Endothelial cell of umbilical vein (primary cell): ENCODE measurements at regions not wholly inside any gene's neighbourhood (a gene's known extent, or its start where the extent isn't known, plus 50 kb on each side); places are given as distances from the start of the nearest gene placed in this dataset.
"Not testable (repeated sequence)": the region's sequence is repeated elsewhere in the genome, so short reads cannot be mapped to it uniquely, and the experiment has no call there.

ENCODE experiments used
- BruUV-seq: library from RNA; stranded (reverse); fragments of 400-500 nt; replicated peaks from 2 replicates; lab custom pipeline; 2021; lab: Mats Ljungman, UMichigan
- CTCF ChIA-PET: fragments of 300-600, 350-600 bp; sonication (Branson Sonifier 250); formaldehyde crosslinking; loops from one replicate; lab custom pipeline; 2021; ENCODE audit warnings: antibody characterized with exemption, inconsistent platforms; lab: Charles Lee
- POLR2A ChIA-PET: fragments of 300-600, 350-600 bp; sonication (Branson Sonifier 250); formaldehyde crosslinking; loops from one replicate; lab custom pipeline; 2021; ENCODE audit warnings: antibody characterized with exemption, inconsistent platforms; lab: Charles Lee
- DNase-seq: peaks from one replicate; pipeline ENCODE4 v3.0.0-alpha.2; 2011; ENCODE audit warnings: low read depth, low spot score
- FAIRE-seq: peaks from 2 replicates; lab custom pipeline; 2011; peaks lifted over from hg19 to GRCh38; lab: Jason Lieb, UNC
- H2AFZ ChIP-seq: 2 replicates; pipeline ENCODE4 v1.6.0; 2012; ENCODE audit warnings: low read depth, low read length, control low read depth, inconsistent platforms
- H3K27ac ChIP-seq: 2 replicates; pipeline ENCODE4 v1.5.1; 2011; ENCODE audit warnings: low read depth, mild to moderate bottlenecking, control low read depth, low read length, moderate library complexity; ENCODE audit not compliant: insufficient read depth
- H3K27me3 ChIP-seq, 2 experiments: 2 replicates each; pipeline versions ENCODE4 v1.6.0 to v1.6.1; 2011; ENCODE audit warnings: low read length in 2 of 2, mixed read lengths in 1 of 2; ENCODE audit not compliant: control insufficient read depth in 2 of 2, insufficient read depth in 2 of 2
- H3K36me3 ChIP-seq, 2 experiments: 2 replicates in 1 of 2; 3 replicates in 1 of 2; pipeline ENCODE4 v1.5.1; 2011; ENCODE audit warnings: low read length in 2 of 2, mild to moderate bottlenecking in 1 of 2, moderate library complexity in 1 of 2; ENCODE audit not compliant: control insufficient read depth in 2 of 2, insufficient read depth in 2 of 2; ENCODE audit errors: extremely low read depth in 1 of 2
- H3K4me1 ChIP-seq: 3 replicates; pipeline ENCODE4 v1.5.1; 2011; ENCODE audit warnings: mild to moderate bottlenecking, low read length; ENCODE audit not compliant: control insufficient read depth, insufficient read depth; ENCODE audit errors: extremely low read depth
- H3K4me2 ChIP-seq: 2 replicates; pipeline ENCODE4 v1.6.1; 2011; ENCODE audit warnings: low read length, control low read depth, mixed read lengths; ENCODE audit not compliant: insufficient read depth
- H3K4me3 ChIP-seq, 3 experiments: fragments of 200-600 bp in 1 of 3; sonication (generic), shearing (Covaris generic) in 1 of 3; replicated peaks in 1 of 3; 2 replicates each; pipeline ENCODE4 v1.5.1; 2011 to 2016; ENCODE audit warnings: control low read depth in 3 of 3, low read length in 3 of 3, mild to moderate bottlenecking in 2 of 3, inconsistent platforms in 1 of 3, low read depth in 1 of 3, moderate library complexity in 1 of 3; ENCODE audit not compliant: insufficient read depth in 1 of 3
- H3K79me2 ChIP-seq: 2 replicates; pipeline ENCODE4 v1.6.0; 2012; ENCODE audit warnings: low read length, inconsistent platforms; ENCODE audit not compliant: control insufficient read depth, insufficient read depth
- H3K9ac ChIP-seq: replicated peaks from 2 replicates; pipeline ENCODE3; 2011; ENCODE audit warnings: low read length, control low read depth; ENCODE audit not compliant: insufficient read depth; ENCODE audit errors: extremely low read depth
- H3K9me1 ChIP-seq: replicated peaks from 3 replicates; pipeline ENCODE4 v1.6.0; 2011; ENCODE audit warnings: mild to moderate bottlenecking, low read length; ENCODE audit not compliant: control insufficient read depth, insufficient read depth; ENCODE audit errors: extremely low read depth
- H3K9me3 ChIP-seq: replicated peaks from 2 replicates; pipeline ENCODE4 v1.5.1; 2012; ENCODE audit warnings: low read length, inconsistent platforms; ENCODE audit not compliant: control insufficient read depth, insufficient read depth
- H4K20me1 ChIP-seq: replicated peaks from 2 replicates; pipeline ENCODE3; 2011; ENCODE audit warnings: mild to moderate bottlenecking, low read length; ENCODE audit not compliant: control insufficient read depth, insufficient read depth; ENCODE audit errors: extremely low read depth
- dilution Hi-C: fragments of 300-500 bp; cut with MboI; formaldehyde crosslinking; loops from one replicate; pipeline ENCODE4 v1.15.0; 2019; ENCODE audit warnings: low sequenced_read_pairs; ENCODE audit not compliant: extremely low pct_ligation_motif_present
- intact Hi-C: fragments of 100-400 bp; cut with micrococcal nuclease; formaldehyde crosslinking; loops from one replicate; pipeline ENCODE4 v1.10.0; 2022

DNA sequence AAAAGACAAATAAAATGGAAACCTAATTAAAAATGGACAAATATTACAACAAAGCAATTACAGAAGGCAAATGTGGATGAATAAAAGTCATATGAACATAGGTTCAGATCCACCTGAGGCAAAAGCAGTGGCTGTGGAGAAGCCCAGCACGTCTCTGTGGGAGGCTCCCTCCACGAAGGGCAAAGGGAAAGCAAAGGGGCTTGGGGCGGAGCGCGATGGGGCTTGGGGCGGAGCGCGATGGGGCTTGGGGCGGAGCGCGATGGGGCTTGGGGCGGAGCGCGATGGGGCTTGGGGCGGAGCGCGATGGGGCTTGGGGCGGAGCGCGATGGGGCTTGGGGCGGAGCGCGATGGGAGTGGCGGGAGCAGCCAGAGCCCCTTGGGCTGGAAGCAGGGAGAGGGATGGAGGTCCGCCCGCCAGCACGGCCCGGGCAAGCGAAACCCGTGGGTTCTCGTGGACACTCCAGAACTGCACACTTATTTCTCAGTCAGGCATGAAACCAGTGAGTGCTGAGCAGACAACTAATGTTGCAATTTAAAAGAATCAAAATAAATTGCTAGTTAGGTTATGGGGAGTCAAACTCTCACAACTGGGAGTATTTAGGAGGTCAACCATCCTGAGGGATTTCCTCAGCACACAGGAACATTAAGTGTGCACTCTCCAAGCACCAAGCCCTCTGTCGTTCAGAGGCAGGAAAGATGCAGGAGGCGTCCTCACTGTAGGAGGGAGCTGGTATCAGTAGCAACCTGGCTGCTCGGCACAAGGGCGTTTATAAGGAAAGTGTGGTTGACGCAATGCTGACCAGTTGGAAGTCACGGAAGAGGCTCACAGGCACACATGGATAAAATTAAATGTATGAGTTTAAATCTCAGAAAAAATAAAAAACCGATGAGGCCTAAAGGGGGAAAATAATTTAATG is 81.8 kb downstream of the NAPG start:
- H2AFZ ChIP-seq, H3K9me3 ChIP-seq, CTCF ChIA-PET, H3K9me1 ChIP-seq, H3K4me2 ChIP-seq, dilution Hi-C loops, H3K79me2 ChIP-seq, H3K27ac ChIP-seq, BruUV-seq, POLR2A ChIA-PET, H3K4me3 ChIP-seq, H4K20me1 ChIP-seq, H3K9ac ChIP-seq, H3K4me1 ChIP-seq, DNase-seq, H3K27me3 ChIP-seq, H3K36me3 ChIP-seq: not testable (repeated sequence)
- intact Hi-C loops: loop anchor here (10.0 kb wide), 1 partner anchor 1627 kb away; no protein-coding TSS in a partner anchor
- peak; percentile 52 for FAIRE-seq

DNA sequence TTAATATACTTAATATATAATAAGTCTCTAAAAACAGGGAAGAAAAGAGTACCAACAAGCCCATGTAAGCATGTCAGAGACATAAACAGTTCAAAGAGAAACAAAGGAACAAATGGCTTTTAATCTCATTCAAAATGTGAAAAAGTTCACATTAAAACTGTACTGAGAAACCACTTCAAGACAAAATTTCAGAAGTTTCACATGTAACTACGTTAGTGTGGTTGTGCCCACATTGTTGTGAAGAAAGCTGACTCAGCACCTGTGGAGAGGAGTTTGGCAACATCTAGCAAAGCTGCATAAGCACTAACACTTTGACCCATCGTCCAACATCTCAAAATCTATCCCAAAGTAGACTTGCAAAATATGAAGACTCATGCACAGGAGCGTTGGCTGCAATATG is 82.6 kb downstream of the NAPG start:
- H3K4me3 ChIP-seq, H3K4me1 ChIP-seq, H3K9me3 ChIP-seq, H4K20me1 ChIP-seq, DNase-seq, H3K27ac ChIP-seq, POLR2A ChIA-PET, CTCF ChIA-PET, FAIRE-seq, H3K4me2 ChIP-seq, H2AFZ ChIP-seq, H3K36me3 ChIP-seq, H3K27me3 ChIP-seq, H3K9ac ChIP-seq, H3K79me2 ChIP-seq, H3K9me1 ChIP-seq, BruUV-seq, dilution Hi-C loops: not testable (repeated sequence)
- intact Hi-C loops: loop anchor here (10.0 kb wide), 1 partner anchor 1626 kb away; no protein-coding TSS in a partner anchor

DNA sequence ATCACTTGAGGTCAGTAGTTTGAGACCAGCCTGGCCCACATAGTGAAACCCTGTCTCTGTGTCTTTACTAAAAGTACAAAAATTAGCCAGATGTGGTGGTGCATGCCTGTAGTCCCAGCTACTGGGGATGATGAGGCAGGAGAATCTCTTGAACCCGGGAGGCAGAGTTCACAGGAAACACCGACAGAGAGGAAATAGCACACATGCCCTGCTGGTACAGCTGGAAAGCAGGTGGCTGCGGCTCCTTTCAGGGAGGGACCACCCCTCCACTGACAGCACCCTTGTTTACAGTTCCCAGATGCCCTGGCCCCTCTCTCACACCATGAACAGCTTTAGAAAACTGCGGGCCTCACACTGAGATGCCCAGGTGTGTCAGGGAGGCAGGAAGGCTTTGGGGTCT is 83.2 kb downstream of the NAPG start:
- DNase-seq, H3K9ac ChIP-seq, BruUV-seq, H3K4me3 ChIP-seq, H4K20me1 ChIP-seq, CTCF ChIA-PET, H2AFZ ChIP-seq, H3K36me3 ChIP-seq, H3K4me2 ChIP-seq, H3K27me3 ChIP-seq, dilution Hi-C loops, H3K9me3 ChIP-seq, FAIRE-seq, H3K9me1 ChIP-seq, H3K4me1 ChIP-seq, H3K27ac ChIP-seq, H3K79me2 ChIP-seq, POLR2A ChIA-PET: not testable (repeated sequence)
- intact Hi-C loops: loop anchor here (10.0 kb wide), 1 partner anchor 1626 kb away; no protein-coding TSS in a partner anchor

DNA sequence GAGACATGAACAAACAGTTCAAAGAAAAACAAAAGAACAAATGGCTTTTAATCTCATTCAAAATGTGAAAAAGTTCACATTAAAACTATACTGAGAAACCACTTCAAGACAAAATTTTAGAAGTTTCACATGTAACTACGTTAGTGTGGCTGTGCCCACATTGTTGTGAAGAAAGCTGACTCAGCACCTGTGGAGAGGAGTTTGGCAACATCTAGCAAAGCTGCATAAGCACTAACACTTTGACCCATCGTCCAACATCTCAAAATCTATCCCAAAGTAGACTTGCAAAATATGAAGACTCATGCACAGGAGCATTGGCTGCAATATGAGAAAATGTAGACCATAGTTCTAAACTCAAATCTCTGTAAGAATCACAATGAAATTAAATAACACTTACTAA is 87.4 kb downstream of the NAPG start:
- H3K27ac ChIP-seq, H3K27me3 ChIP-seq, FAIRE-seq, H4K20me1 ChIP-seq, H2AFZ ChIP-seq, CTCF ChIA-PET, H3K9me3 ChIP-seq, H3K4me1 ChIP-seq, intact Hi-C loops, DNase-seq, POLR2A ChIA-PET, H3K36me3 ChIP-seq, H3K4me2 ChIP-seq, H3K79me2 ChIP-seq, dilution Hi-C loops, BruUV-seq, H3K9ac ChIP-seq, H3K4me3 ChIP-seq, H3K9me1 ChIP-seq: not testable (repeated sequence)
